ENCODE measurements at regions not wholly inside any gene's neighbourhood (a gene's known extent, or its start where the extent isn't known, plus 50 kb on each side); places are given as distances from the start of the nearest gene placed in this dataset.
A peak's percentile ranks its signal among the peaks of the same experiment; 100 is the strongest.
"Not testable (repeated sequence)": the region's sequence is repeated elsewhere in the genome, so short reads cannot be mapped to it uniquely, and the experiment has no call there.

GRCh38 chr12:111271674-111272418, 97.0 kb downstream of the PHETA1 start:
- no peak for DNase-seq

GRCh38 chr12:111270774-111271173, 98.1 kb downstream of the PHETA1 start:
- DNase-seq: no peak

GRCh38 chr12:111270239-111270638, 98.7 kb downstream of the PHETA1 start:
- DNase-seq: peak; percentile 16

GRCh38 chr12:111269718-111270117, 99.2 kb downstream of the PHETA1 start:
- no peak for DNase-seq

GRCh38 chr12:111268738-111269572, 99.9 kb downstream of the PHETA1 start:
- DNase-seq: no peak

GRCh38 chr12:111267144-111267543, 101.8 kb downstream of the PHETA1 start:
- DNase-seq: no peak

GRCh38 chr12:111261911-111262676, 106.8 kb downstream of the PHETA1 start:
- no peak for DNase-seq

GRCh38 chr12:111260732-111261131, 108.2 kb downstream of the PHETA1 start:
- no peak for DNase-seq

- DNase-seq: no peak
Observed at GRCh38 chr12:111259231-111259630, 109.7 kb downstream of the PHETA1 start.

- DNase-seq: not testable (repeated sequence)
Observed at GRCh38 chr12:111258081-111258480, 110.8 kb downstream of the PHETA1 start.

- no peak for DNase-seq
Observed at GRCh38 chr12:111257435-111257902, 111.4 kb downstream of the PHETA1 start.

GRCh38 chr12:111256629-111257434, 112.1 kb downstream of the PHETA1 start:
- DNase-seq: no peak

- DNase-seq: no peak
Observed at GRCh38 chr12:111255261-111255660, 113.6 kb downstream of the PHETA1 start.

GRCh38 chr12:111254106-111254505, 114.8 kb downstream of the PHETA1 start:
- no peak for DNase-seq

- no peak for DNase-seq
Observed at GRCh38 chr12:111253213-111253612, 115.7 kb downstream of the PHETA1 start.

- DNase-seq: no peak
Observed at GRCh38 chr12:111251787-111252186, 117.1 kb downstream of the PHETA1 start.

GRCh38 chr12:111251058-111251730, 117.7 kb downstream of the PHETA1 start:
- no peak for DNase-seq

GRCh38 chr12:111250251-111250881, 118.5 kb downstream of the PHETA1 start:
- DNase-seq: no peak

GRCh38 chr12:111249757-111250156, 119.1 kb downstream of the PHETA1 start:
- no peak for DNase-seq

GRCh38 chr12:111249018-111249370, 119.9 kb downstream of the PHETA1 start:
- peak; percentile 53 for DNase-seq

Measured in NCI-H1694 (cell line).